Mononuclear cell (primary cell): ENCODE measurements at regions not wholly inside any gene's neighbourhood (a gene's known extent, or its start where the extent isn't known, plus 50 kb on each side); places are given as distances from the start of the nearest gene placed in this dataset.

Experiments
- H3K27me3 ChIP-seq: 2 replicates; pipeline ENCODE4 v1.6.0; 2011; ENCODE audit warnings: low read length, control low read depth; ENCODE audit not compliant: insufficient read depth
- H3K4me1 ChIP-seq: 2 replicates; pipeline ENCODE4 v1.5.1; 2011; ENCODE audit warnings: mild to moderate bottlenecking, low read length, control low read depth; ENCODE audit not compliant: insufficient read depth
- H3K4me3 ChIP-seq: 2 replicates; pipeline ENCODE4 v1.5.1; 2011; ENCODE audit warnings: mild to moderate bottlenecking, low read length, moderate library complexity
- H3K9me3 ChIP-seq: 2 replicates; pipeline ENCODE4 v1.5.1; 2011; ENCODE audit warnings: low read depth, mild to moderate bottlenecking, control low read depth, low read length

DNA sequence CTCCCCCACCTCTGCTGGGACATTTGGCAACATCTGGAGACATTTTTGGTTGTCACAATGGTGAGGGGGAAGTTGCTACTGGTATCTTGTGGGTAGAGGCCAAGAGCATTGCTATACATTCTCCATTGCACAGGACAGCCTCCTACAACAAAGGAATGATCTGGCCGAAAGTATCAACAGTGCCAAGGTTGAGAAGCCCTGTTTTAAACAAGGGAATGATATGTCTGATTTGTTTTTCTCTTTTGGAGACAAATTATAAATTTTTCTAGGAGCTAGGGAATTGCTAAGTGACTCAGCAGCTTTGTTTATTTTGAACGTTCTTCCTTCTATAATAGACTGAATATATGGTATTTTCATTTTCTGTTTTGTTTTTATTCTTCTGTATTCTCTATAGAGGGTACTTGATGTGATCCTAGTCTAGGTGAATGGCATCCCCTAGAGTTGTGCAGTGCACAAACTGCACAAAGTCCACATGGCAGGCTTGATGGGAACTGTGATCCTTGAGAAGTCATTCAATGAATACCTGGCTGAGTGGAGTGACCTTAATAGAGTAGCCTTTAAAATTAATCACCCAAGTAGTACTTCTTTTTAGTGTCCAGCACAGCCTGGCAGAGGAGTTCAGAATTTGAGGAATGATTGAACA, 288.6 kb upstream of the USP24 start:
- peaks cover 2% of the 10 kb centered on the region for H3K27me3 ChIP-seq
- H3K9me3 ChIP-seq, result no peaks in the 10 kb centered on the region
- H3K4me3 ChIP-seq, result no peak overlapping the region
- H3K4me1 ChIP-seq, result no peaks in the 10 kb centered on the region

DNA sequence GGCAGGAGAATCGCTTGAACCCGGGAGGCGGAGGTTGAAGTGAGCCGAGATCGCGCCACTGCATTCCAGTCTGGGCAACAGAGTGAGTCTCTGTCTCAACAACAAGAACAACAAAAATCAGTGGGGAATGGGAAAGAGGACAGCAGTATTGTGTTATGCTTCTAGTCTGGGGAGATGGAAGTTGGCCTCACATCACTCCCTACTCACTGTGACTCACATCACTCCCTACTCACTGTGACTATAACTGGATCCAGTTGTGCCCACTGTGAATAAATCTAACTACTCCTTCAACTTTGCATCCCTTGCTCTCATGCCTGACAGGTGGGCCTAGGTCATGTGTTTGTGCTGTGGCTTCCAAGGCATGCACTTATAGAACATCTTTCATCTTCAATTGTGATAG, 285.4 kb upstream of the USP24 start:
- Histone ChIP-seq H3K4me1 (no peaks in the 10 kb centered on the region), H3K9me3 (no peaks in the 10 kb centered on the region), H3K27me3 (no peaks in the 10 kb centered on the region), H3K4me3 (no peak overlapping the region)

DNA sequence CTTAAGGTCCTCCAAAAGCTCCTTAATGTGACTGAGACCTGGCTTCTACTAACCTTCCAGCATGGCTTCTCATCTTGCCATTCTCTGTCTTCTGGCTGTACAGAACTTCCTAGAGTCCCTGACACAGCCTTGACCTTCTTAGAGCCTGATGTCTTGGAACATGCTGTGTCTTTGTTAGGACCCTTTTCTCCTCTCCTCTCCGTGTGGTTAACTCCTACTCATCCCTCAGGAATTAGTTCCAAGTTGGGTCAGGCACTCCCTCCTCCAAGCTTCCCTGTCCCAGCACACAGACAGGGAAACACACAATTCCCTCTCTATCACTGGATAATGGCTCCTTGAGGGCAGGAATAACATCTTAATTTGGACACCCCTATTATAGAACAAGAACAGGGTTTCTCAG, 275.4 kb upstream of the USP24 start:
- H3K9me3 ChIP-seq, result no peaks in the 10 kb centered on the region
- no peak overlapping the region for H3K4me3 ChIP-seq
- H3K27me3 ChIP-seq, result no peaks in the 10 kb centered on the region
- H3K4me1 ChIP-seq, result no peaks in the 10 kb centered on the region

DNA sequence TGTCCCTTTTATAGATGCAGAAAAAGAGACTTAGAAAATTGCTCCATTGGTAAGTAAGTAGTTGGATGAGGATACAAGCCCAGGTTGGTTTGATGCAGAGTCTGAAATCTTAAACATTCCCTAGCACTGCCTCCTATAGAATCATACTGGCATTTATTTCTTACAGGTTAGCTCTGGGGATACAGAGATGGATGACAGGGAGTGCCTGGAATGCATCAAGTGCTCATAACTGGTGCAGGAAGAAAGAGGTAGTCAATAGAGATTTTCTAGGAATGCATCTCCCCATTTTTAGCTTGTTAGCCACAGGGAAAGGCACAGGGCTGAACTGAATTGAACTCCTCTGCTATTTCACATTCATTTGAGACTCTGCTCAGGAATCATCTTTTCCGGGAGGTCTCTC, 269.0 kb upstream of the USP24 start:
- Histone ChIP-seq H3K4me3 (no peak overlapping the region), H3K27me3 (no peaks in the 10 kb centered on the region), H3K9me3 (no peaks in the 10 kb centered on the region), H3K4me1 (no peaks in the 10 kb centered on the region)

DNA sequence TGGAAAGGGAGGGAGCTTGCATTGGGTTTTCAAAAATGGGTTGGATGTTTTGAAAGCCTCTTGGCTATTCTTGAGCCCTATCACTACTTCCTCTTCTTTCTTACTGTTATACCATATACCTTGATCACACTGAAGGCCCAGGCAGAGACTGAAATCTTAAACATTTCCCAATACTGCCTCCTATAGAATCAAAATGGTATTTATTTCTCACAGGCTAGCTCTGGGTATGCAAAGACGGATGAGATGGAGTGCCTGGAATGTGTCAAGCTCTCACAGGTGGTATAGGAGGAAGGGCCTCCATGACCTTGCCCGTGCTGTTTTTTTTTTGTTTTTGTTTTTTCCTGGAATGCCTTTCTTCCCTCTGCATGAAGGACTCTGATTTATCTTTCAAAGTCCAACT, 268.4 kb upstream of the USP24 start:
- Histone ChIP-seq H3K9me3 (no peaks in the 10 kb centered on the region), H3K27me3 (no peaks in the 10 kb centered on the region), H3K4me3 (no peak overlapping the region), H3K4me1 (no peaks in the 10 kb centered on the region)

DNA sequence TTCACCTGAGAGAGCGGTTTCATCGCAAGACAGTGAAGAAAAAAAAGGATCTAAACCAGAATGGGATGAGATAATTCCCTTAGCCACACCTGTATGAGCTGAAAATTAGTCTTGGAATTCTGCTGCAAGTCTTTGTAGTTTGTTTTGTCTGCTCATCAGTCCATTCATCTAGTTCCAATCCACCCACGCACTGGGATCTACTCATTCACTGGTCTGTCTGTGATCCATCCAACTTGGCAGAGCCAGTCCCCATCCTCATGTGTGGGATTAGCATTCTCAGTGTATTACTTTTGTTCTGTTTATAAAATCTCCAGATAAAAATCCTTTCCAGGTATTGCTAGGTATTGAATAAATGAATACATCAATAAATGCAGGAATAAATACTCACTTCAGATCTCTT, 266.5 kb upstream of the USP24 start:
- no peak overlapping the region for H3K4me3 ChIP-seq
- H3K9me3 ChIP-seq, result no peaks in the 10 kb centered on the region
- H3K27me3 ChIP-seq, result no peaks in the 10 kb centered on the region
- H3K4me1 ChIP-seq, result peaks cover 4% of the 10 kb centered on the region

DNA sequence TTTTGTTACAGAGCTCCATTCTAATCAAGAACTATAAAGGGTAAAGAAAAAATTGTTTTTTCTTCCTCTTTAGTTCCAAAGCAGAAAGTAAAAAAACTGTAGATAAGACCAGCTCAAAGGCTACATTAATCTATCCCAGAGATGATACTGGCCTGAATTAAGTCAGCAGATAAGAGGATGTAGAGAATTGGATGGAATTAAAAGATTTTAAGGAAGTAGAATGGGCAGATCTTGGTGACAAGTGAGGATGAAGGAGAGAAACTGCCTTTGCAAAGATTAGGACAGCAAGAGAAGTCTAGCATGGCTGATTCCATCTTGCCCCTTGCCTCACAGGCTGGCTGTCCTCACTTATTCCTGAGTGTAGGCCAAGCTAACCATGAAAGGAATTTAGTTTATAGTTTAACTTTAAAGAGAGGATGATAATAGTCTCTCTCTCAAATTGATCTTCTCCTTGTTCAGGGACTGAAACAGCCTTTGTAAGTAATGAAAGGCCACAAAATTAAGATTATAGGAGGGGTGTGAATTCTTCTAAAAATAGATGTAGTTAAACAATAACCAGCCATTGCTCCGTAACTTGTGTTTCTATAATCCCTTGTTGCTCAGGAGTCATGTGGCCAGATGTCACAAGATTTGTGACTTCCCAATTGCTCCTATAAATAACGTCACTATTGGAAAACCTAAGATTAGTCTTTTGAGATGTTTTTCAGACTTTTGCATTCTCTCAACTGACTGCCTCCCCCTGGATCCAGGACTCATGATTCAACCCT, 265.0 kb upstream of the USP24 start:
- peaks cover 18% of the 10 kb centered on the region for H3K4me1 ChIP-seq
- H3K4me3 ChIP-seq, result no peak overlapping the region
- H3K27me3 ChIP-seq, result no peaks in the 10 kb centered on the region
- H3K9me3 ChIP-seq, result no peaks in the 10 kb centered on the region

DNA sequence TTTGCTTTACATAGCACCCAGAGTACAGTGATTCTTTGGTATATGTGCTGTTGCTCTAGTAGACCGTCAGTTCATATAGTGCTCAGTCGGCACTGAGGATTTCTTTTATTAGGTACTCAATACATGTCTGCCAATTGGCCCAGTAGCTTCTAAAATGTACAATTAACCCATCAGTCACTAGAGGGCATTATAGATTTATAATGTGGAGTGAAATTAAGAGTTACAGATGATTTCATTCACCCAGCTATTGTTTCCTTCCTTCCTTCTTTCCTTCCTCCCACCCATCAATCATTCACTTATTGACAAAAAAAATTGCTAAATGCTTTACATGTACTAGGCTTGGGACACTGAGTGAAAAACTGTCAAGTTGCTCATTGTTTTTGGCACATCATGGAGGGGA, 263.6 kb upstream of the USP24 start:
- Histone ChIP-seq H3K27me3 (no peaks in the 10 kb centered on the region), H3K4me3 (no peak overlapping the region), H3K4me1 (peaks cover 32% of the 10 kb centered on the region), H3K9me3 (no peaks in the 10 kb centered on the region)

DNA sequence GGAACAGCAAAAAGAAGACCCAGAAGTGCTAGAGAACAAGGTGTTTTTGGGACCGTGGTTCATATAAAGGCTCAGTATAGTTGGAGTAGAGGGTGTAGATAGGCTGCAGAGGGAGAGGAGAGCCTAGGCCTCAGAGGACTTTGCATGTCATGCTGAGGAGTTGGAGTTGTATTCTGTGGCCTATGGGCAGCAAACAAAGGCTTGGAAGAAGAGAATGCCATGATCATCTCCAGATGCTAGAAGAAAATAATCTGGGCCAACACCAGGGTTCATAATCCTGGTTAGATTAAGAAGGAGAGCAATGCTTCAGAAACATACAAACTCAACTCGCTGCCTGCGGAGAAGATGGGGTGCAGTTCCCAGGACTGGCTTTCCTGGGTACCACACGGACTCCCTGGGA, 262.8 kb upstream of the USP24 start:
- Histone ChIP-seq H3K27me3 (no peaks in the 10 kb centered on the region), H3K9me3 (no peaks in the 10 kb centered on the region), H3K4me1 (peaks cover 35% of the 10 kb centered on the region), H3K4me3 (no peak overlapping the region)

DNA sequence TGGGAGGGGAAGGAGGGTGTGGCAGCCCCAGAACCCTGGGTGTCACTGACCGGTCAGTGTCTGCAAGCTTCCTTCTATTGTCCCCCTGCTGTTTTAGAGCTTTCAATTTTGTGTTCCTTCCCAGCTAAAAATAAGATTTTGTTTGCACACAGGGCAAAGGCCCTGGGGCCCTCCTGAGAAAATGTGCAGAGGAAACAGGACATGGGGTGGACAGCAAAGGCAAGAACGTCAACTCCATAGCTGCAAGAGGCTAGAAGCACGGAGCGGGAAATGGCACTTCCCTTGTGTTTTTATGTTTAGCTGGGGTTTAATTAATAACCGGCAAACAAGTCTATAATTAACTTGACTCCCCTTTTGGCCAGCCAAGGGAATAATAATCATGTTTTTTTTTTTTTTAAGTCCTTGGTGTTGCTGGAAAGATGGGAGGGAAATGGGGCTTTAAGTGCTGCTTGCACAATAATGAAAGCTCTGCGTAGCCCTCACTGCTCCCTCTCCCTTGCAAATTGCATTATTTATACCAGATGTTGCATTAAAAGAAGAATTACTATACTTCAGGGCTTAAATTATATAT, 261.4 kb upstream of the USP24 start:
- no peaks in the 10 kb centered on the region for H3K9me3 ChIP-seq
- H3K27me3 ChIP-seq, result no peaks in the 10 kb centered on the region
- H3K4me3 ChIP-seq, result no peak overlapping the region
- peaks cover 35% of the 10 kb centered on the region for H3K4me1 ChIP-seq

DNA sequence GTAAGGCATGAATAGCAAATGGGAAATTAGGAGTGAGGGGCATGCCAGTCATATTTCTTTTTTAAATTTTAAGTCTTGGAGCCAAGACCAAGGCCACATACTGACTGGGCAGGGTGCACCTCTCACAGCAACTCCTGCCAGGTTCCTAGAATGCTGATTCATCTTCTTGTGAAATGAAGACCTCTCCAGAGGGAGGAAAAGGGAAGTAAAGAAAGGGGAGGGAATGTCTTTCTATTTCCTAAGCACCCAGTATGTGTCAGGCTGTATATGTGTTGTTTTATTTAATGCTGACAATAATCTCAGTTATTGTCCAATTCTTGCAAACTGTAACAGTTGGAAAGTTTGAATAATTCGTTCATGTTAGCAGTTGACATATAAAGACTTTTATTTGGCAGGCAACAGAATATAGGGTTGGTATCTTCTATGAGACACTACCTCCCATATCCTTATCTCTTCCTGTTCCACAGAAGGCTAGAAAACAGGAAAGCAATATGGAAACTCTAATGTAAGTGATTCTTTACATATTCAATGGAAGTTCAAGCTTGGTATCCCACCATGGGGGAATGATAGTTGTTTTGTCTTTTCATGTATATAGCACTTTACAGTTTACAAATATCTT, 259.1 kb upstream of the USP24 start:
- H3K27me3 ChIP-seq, result no peaks in the 10 kb centered on the region
- H3K4me1 ChIP-seq, result peaks cover 35% of the 10 kb centered on the region
- H3K9me3 ChIP-seq, result no peaks in the 10 kb centered on the region

DNA sequence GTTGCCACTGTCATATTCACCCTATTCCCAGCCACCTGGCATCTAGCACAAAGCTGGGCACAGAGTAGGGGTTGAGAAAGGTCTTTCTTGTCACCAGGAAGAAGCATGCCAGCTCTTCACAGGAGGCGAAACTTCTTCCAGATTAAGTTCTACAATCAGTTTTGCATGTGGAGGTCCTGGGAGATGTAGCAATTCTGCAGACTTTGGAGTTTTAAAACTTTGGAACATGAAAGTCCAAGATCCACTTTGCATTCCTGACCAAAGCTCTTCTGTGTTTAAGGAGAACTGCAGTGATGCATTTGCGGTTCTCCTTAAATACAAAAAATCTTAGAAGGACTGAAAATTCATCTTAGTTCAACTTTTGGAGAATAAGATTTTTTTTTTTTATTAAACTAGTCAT, 258.5 kb upstream of the USP24 start:
- no peaks in the 10 kb centered on the region for H3K9me3 ChIP-seq
- H3K4me3 ChIP-seq, result no peak overlapping the region
- H3K27me3 ChIP-seq, result no peaks in the 10 kb centered on the region
- peaks cover 35% of the 10 kb centered on the region for H3K4me1 ChIP-seq

More for the DNA sequence above, 259.1 kb upstream of the USP24 start:
- no peak overlapping the region for H3K4me3 ChIP-seq

DNA sequence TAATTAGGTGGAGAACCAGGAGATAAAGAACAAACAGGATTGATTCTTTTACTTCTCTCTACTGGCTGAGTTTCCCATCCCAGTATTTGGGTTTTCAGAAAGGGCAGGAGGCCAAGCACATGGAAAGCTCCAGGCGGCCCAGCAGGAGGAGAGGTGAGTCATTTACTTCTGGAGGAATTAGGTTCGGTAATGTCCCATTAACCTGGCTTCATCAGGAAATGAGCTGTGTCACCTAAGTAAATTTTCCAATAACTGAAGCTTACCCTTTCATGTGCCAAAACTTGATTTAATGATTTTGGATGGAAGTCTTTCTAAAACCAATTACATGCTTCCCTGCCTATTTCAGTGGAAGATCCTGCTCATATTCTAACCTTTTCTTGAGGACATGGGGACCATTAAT, 257.6 kb upstream of the USP24 start:
- Histone ChIP-seq H3K4me1 (peaks cover 35% of the 10 kb centered on the region), H3K9me3 (no peaks in the 10 kb centered on the region), H3K4me3 (no peak overlapping the region), H3K27me3 (no peaks in the 10 kb centered on the region)

DNA sequence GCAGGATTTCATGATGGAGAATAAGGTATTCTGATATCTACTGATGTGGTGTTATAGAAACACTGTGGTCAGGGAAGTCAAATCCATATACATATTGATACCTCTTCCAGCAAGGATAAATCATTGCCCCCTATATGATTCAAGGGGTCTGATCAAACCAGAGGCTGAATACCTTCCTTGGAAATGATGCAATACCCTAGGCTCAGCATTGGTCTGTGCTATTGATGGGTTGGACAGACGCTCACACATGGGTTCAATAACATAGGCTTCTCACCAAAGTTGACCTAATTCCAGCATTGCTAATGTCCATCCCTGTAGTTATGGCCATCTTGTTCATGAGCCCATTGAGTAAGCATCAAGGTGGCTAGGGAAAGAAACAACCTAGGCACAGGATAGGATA, 257.0 kb upstream of the USP24 start:
- H3K4me3 ChIP-seq, result no peak overlapping the region
- peaks cover 35% of the 10 kb centered on the region for H3K4me1 ChIP-seq
- no peaks in the 10 kb centered on the region for H3K27me3 ChIP-seq
- H3K9me3 ChIP-seq, result no peaks in the 10 kb centered on the region

DNA sequence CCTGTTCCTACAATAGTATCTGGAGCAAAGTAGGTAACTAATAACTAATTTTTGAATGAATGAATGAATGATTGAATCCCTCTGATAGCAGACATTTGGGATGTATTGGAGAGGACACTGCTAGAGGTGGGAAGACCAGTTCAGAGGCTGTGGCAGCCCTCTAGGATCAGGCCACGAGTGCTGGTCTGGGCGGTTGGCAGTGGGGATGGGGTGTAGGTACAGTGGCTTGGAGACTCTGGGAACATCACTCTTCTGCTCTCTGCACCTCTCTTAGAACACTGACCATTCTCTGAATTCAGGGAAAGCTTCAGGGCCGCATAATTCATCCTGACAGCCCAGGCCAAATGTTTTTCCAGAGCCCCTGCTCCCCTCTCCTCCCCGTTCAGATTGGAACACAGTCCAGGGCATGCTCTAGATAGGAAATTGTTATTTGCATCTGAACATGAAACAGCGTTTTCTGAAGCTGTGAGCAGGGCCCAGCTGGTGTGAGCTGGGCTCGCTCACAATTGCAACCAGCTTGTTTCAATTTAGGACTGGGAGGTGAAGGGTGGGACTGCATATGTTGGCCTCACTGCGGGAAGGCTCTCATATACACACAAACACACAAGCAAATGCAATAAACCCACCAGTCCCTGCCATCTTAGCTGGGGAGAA, 253.1 kb upstream of the USP24 start:
- no peaks in the 10 kb centered on the region for H3K27me3 ChIP-seq
- H3K4me3 ChIP-seq, result no peak overlapping the region
- H3K9me3 ChIP-seq, result no peaks in the 10 kb centered on the region
- no peaks in the 10 kb centered on the region for H3K4me1 ChIP-seq
